GM18858 (cell line): ENCODE measurements at regions not wholly inside any gene's neighbourhood (a gene's known extent, or its start where the extent isn't known, plus 50 kb on each side); places are given as distances from the start of the nearest gene placed in this dataset.

Source experiments
- ATAC-seq: cut with Tn5 transposase; IDR thresholded peaks from one replicate; pipeline ENCODE4 v1.9.1; 2021; ENCODE audit not compliant: unreplicated experiment

- no peak for ATAC-seq
These were observed 74.9 kb upstream of the PABPC4L start for GRCh38 chr4:134276476-134276875.

DNA sequence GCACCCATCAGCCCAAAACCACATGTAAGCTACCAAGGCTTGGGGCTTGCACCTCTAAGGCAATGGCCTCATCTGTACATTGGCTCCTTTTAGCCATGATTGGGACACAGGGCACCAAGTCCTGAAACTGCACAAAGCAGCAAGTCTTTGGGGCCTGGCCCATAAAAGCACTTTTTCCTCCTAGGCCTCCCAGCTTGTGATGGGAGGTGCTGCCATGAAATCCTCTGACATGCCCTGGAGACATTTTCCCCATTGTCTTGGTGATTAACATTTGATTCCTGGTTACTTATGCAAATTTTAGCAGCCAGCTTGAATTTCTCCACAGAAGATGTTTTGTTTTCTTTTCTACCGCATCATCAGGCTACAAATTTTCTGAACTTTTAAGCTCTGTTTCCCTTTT lies 58.5 kb upstream of the PABPC4L start:
- no peak for ATAC-seq
